A549 (cell line): ENCODE measurements at regions not wholly inside any gene's neighbourhood (a gene's known extent, or its start where the extent isn't known, plus 50 kb on each side); places are given as distances from the start of the nearest gene placed in this dataset.

ENCODE experiments used
- CTCF ChIP-seq: fragments of >200 bp; sonication (Bioruptor Twin); formaldehyde crosslinking; IDR thresholded peaks from 3 replicates; pipeline ENCODE4 v1.5.1; 2016
- RAD21 ChIP-seq, 2 experiments: fragments of >200 bp in 1 of 2; sonication (Bioruptor Twin) in 1 of 2; formaldehyde crosslinking in 1 of 2; IDR thresholded peaks in 1 of 2; conservative IDR thresholded peaks in 1 of 2; 2 replicates in 1 of 2; 3 replicates in 1 of 2; pipeline ENCODE4 v1.6.1; 2012 to 2018; ENCODE audit warnings: inconsistent platforms in 1 of 2

GRCh38 chr4:14701896-14702295 is 300.4 kb upstream of the CPEB2 start:
- TF ChIP-seq RAD21 (conservative IDR thresholded peaks at IDR 0.05 in 1 of 2, IDR thresholded peaks at IDR 0.05 in 1 of 2), result no peak
- no peak for TF ChIP-seq CTCF
